Lower leg skin (tissue), 3 donors: ENCODE measurements at regions not wholly inside any gene's neighbourhood (a gene's known extent, or its start where the extent isn't known, plus 50 kb on each side); places are given as distances from the start of the nearest gene placed in this dataset.

ENCODE experiments used
- CTCF ChIP-seq, 3 donors: fragments of 450-650 bp; IDR thresholded peaks; one replicate each; pipeline ENCODE4 v1.5.1; 2016; ENCODE audit warnings: antibody characterized with exemption in 3 of 3, mild to moderate bottlenecking in 3 of 3, moderate library complexity in 2 of 3
- POLR2A ChIP-seq, 2 donors: fragments of 450-650 bp; IDR thresholded peaks; one replicate each; pipeline ENCODE4 v1.6.1; 2016 to 2017; ENCODE audit warnings: antibody characterized with exemption in 2 of 2, mild to moderate bottlenecking in 1 of 2, moderate library complexity in 1 of 2

GRCh38 chr10:64173826-64174225 is 652.6 kb downstream of the REEP3 start:
- no peak for TF ChIP-seq CTCF (IDR thresholded peaks at IDR 0.05)
- TF ChIP-seq POLR2A (IDR thresholded peaks at IDR 0.05) = no peak
